ENCODE measurements at regions not wholly inside any gene's neighbourhood (a gene's known extent, or its start where the extent isn't known, plus 50 kb on each side); places are given as distances from the start of the nearest gene placed in this dataset.

DNA sequence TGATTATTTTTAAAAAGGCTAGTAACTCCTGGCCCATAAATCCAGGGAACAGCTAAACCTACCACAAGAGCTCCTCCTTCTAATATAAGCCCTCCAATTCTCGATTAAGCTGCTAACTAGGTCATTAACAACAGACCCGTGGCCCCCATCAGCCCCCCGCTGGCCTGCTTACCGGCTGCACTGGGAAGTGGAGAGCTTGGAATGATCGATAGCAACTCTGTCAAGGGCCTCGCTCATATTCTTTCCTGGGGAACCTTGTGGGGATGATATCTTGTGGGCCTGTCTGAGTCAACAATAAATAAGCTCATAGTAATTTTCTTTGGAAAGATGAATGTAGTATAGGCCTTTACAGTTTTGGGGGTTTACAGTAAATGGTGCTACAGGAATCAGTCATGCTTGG lies 353.5 kb downstream of the TCERG1L start:
- TF ChIP-seq, protein P1, sequence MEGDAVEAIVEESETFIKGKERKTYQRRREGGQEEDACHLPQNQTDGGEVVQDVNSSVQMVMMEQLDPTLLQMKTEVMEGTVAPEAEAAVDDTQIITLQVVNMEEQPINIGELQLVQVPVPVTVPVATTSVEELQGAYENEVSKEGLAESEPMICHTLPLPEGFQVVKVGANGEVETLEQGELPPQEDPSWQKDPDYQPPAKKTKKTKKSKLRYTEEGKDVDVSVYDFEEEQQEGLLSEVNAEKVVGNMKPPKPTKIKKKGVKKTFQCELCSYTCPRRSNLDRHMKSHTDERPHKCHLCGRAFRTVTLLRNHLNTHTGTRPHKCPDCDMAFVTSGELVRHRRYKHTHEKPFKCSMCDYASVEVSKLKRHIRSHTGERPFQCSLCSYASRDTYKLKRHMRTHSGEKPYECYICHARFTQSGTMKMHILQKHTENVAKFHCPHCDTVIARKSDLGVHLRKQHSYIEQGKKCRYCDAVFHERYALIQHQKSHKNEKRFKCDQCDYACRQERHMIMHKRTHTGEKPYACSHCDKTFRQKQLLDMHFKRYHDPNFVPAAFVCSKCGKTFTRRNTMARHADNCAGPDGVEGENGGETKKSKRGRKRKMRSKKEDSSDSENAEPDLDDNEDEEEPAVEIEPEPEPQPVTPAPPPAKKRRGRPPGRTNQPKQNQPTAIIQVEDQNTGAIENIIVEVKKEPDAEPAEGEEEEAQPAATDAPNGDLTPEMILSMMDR (IDR thresholded peaks at IDR 0.05), result no peak
- TF ChIP-seq EP300 (IDR thresholded peaks at IDR 0.05), result no peak
- no peak for TF ChIP-seq POLR2A (IDR thresholded peaks at IDR 0.05)
- intact Hi-C loops (cut with DNase I), result no loop called here
- Histone ChIP-seq H3K9me3 (no peaks in the 10 kb centered on the region), H3K4me3 (no peak overlapping the region), H3K27me3 (no peaks in the 10 kb centered on the region), H3K4me1 (ENCODE audit: insufficient read depth) (no peaks in the 10 kb centered on the region), H3K27ac (no peak overlapping the region), H3K36me3 (no peaks in the 10 kb centered on the region)
- WGBS, 3 donors, result 53 to 56% (median 54%) methylated on average over 6 of the region's 6 CpGs
- no peak for DNase-seq

GRCh38 chr10:130958981-130959751 lies 352.4 kb downstream of the TCERG1L start:
- TF ChIP-seq, protein P1 (IDR thresholded peaks at IDR 0.05), result no peak
- TF ChIP-seq POLR2A (IDR thresholded peaks at IDR 0.05), result no peak
- no peak for TF ChIP-seq EP300 (IDR thresholded peaks at IDR 0.05)

DNA sequence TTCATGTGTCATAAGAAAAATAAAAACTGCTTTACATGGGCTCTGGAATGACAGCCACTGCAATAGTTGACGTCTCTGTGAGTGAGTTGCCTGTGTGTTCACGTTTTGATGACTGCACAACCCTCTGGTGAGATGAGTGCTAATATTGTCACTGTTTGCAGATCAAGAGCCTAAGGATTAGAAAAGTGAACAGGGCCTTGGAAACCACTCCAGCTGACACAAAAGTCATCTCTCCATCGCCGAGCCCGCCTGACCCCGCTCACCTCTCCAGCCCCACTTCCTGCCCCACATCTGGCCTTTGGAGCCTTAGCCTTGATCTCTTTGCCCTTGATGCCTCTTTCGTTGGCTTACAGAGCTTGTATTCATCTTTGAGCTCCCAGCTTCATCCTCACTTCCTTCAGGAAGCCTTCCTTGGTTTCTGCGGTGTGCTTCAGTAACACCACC lies 351.7 kb downstream of the TCERG1L start:
- H3K27me3 ChIP-seq, result no peaks in the 10 kb centered on the region
- TF ChIP-seq, protein P1 (IDR thresholded peaks at IDR 0.05), result no peak
- TF ChIP-seq EP300 (IDR thresholded peaks at IDR 0.05) (no peak), POLR2A (IDR thresholded peaks at IDR 0.05) (no peak)
- WGBS, 3 donors, result 68 to 78% (median 76%) methylated on average over 8 of the region's 8 CpGs

More at GRCh38 chr10:130958981-130959751, 352.4 kb downstream of the TCERG1L start:
- Histone ChIP-seq H3K27ac (no peak overlapping the region), H3K4me1 (ENCODE audit: insufficient read depth) (no peaks in the 10 kb centered on the region), H3K36me3 (no peaks in the 10 kb centered on the region), H3K4me3 (no peak overlapping the region), H3K9me3 (no peaks in the 10 kb centered on the region), H3K27me3 (no peaks in the 10 kb centered on the region)
- no peak for DNase-seq
- intact Hi-C loops (cut with DNase I), result no loop called here
- WGBS, 3 donors, result 88 to 90% (median 89%) methylated on average over 16 of the region's 16 CpGs

DNA sequence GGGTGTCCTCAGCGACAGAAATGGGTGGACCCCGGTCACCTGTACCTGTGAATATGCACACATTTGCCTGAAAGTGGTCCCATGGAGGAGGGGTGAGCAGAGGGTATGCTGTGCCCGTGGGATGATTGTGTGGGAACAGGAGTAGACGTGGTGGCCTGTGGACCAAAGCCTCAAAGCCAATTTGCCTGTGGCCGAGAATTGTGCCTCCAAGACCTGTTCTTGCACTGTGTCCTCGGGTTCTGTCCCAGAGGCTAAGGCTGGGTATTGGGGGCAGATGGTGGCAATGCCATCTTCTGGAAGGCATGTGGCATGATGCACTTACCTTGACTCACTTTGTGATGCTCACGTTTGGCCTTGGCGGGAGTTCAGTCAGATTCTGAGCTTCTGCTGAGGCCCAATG lies 351.0 kb downstream of the TCERG1L start:
- H3K4me1 ChIP-seq (ENCODE audit: insufficient read depth), result no peaks in the 10 kb centered on the region
- H3K27ac ChIP-seq, result no peak overlapping the region
- WGBS, 3 donors, result 79 to 86% (median 81%) methylated on average over 8 of the region's 8 CpGs
- intact Hi-C loops (cut with DNase I), result no loop called here
- no peak for DNase-seq
- TF ChIP-seq, protein P1 (IDR thresholded peaks at IDR 0.05), result no peak
- no peak for TF ChIP-seq POLR2A (IDR thresholded peaks at IDR 0.05)
- TF ChIP-seq EP300 (IDR thresholded peaks at IDR 0.05), result no peak
- no peak overlapping the region for H3K4me3 ChIP-seq
- no peaks in the 10 kb centered on the region for H3K36me3 ChIP-seq
- H3K27me3 ChIP-seq, result no peaks in the 10 kb centered on the region
- H3K9me3 ChIP-seq, result no peaks in the 10 kb centered on the region

More for the DNA sequence above, 351.7 kb downstream of the TCERG1L start:
- H3K9me3 ChIP-seq, result no peaks in the 10 kb centered on the region
- no peak for DNase-seq
- no peaks in the 10 kb centered on the region for H3K36me3 ChIP-seq
- intact Hi-C loops (cut with DNase I), result no loop called here
- no peak overlapping the region for H3K27ac ChIP-seq
- no peak overlapping the region for H3K4me3 ChIP-seq
- no peaks in the 10 kb centered on the region for H3K4me1 ChIP-seq (ENCODE audit: insufficient read depth)

Data from ovary (tissue), 7 donors.